ENCODE measurements at regions not wholly inside any gene's neighbourhood (a gene's known extent, or its start where the extent isn't known, plus 50 kb on each side); places are given as distances from the start of the nearest gene placed in this dataset.

DNA sequence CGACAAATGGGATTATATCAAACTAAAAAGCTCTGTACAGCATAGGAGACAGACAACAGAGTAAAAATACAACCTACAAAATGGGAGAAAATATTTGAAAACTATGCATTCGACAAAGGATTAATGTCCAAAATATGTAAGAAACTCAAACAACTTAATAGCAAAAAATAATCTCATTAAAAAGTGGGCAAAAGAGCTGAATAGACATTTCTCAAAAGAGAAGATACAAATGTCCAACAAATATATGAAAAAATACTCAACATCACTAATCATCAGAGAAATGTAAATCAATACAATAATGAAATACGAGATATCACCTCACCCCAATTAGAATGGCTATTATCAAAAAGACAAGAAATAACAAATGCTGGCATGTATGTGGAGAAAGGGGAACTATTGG, 272.9 kb downstream of the KLHL13 start:
- TF ChIP-seq ZNF560 (tag by site-specific recombination; IDR thresholded peaks at IDR 0.05; ENCODE audit: borderline replicate concordance) (no peak), OVOL3 (tag by site-specific recombination; IDR thresholded peaks at IDR 0.05) (no peak), MZF1 (tag by site-specific recombination; IDR thresholded peaks at IDR 0.05; ENCODE audit: borderline replicate concordance) (no peak), KLF8 (tag by site-specific recombination; IDR thresholded peaks at IDR 0.05) (no peak), ZNF2 (tag by site-specific recombination; IDR thresholded peaks at IDR 0.05) (no peak), ZSCAN23 (tag by site-specific recombination; IDR thresholded peaks at IDR 0.05) (no peak), ZBTB7A (tag by site-specific recombination; IDR thresholded peaks at IDR 0.05; ENCODE audit: low read depth) (no peak), ZNF558 (tag by site-specific recombination; IDR thresholded peaks at IDR 0.05) (no peak), ZNF549 (tag by site-specific recombination; IDR thresholded peaks at IDR 0.05) (no peak), ZNF837 (tag by site-specific recombination; IDR thresholded peaks at IDR 0.05) (no peak)
- TF ChIP-seq, protein P1, sequence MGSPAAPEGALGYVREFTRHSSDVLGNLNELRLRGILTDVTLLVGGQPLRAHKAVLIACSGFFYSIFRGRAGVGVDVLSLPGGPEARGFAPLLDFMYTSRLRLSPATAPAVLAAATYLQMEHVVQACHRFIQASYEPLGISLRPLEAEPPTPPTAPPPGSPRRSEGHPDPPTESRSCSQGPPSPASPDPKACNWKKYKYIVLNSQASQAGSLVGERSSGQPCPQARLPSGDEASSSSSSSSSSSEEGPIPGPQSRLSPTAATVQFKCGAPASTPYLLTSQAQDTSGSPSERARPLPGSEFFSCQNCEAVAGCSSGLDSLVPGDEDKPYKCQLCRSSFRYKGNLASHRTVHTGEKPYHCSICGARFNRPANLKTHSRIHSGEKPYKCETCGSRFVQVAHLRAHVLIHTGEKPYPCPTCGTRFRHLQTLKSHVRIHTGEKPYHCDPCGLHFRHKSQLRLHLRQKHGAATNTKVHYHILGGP (tag by site-specific recombination; IDR thresholded peaks at IDR 0.05): no peak
- TF ChIP-seq, protein P2, sequence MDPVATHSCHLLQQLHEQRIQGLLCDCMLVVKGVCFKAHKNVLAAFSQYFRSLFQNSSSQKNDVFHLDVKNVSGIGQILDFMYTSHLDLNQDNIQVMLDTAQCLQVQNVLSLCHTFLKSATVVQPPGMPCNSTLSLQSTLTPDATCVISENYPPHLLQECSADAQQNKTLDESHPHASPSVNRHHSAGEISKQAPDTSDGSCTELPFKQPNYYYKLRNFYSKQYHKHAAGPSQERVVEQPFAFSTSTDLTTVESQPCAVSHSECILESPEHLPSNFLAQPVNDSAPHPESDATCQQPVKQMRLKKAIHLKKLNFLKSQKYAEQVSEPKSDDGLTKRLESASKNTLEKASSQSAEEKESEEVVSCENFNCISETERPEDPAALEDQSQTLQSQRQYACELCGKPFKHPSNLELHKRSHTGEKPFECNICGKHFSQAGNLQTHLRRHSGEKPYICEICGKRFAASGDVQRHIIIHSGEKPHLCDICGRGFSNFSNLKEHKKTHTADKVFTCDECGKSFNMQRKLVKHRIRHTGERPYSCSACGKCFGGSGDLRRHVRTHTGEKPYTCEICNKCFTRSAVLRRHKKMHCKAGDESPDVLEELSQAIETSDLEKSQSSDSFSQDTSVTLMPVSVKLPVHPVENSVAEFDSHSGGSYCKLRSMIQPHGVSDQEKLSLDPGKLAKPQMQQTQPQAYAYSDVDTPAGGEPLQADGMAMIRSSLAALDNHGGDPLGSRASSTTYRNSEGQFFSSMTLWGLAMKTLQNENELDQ (tag by site-specific recombination; IDR thresholded peaks at IDR 0.05; ENCODE audit: low read depth): no peak
- CTCF ChIA-PET: no interaction called here
- Histone ChIP-seq H3K4me3 (ENCODE audit: low read depth, low read length) (no peak overlapping the region), H3K9me3 (ENCODE audit: control insufficient read depth, insufficient read depth, low read depth, low read length) (no peaks in the 10 kb centered on the region), H3K4me1 (ENCODE audit: control insufficient read depth, insufficient read depth, low read length) (no peaks in the 10 kb centered on the region), H3K27ac (ENCODE audit: extremely low read depth, low read depth, low read length) (no peak overlapping the region), H3K36me3 (ENCODE audit: control insufficient read depth in 2 of 2, insufficient read depth in 1 of 2, low read length in 2 of 2) (no peaks in the 10 kb centered on the region)
- POLR2A ChIA-PET: no interaction called here

DNA sequence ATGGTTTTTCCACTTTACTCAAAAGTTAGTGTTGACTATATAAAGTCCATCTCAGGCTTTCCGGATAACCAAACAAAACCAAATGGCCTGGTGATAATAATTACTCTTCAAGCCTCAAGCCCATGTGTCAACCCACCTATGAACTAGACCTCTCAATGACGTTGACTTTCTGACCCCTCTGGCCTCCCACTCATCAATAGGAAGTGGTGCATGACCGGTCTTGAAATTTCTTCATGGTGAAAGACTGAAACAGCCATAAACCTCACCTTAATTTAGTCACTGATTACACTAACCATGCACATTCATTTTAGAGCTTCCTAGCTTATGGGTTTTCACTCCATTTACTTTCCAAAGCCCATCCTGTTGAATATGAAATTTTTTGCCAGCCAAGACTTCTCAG, 276.0 kb downstream of the KLHL13 start:
- no peak overlapping the region for H3K4me3 ChIP-seq (ENCODE audit: low read depth, low read length)
- H3K4me1 ChIP-seq (ENCODE audit: control insufficient read depth, insufficient read depth, low read length): no peaks in the 10 kb centered on the region
- no peak for TF ChIP-seq ZNF785 (tag by site-specific recombination; IDR thresholded peaks at IDR 0.05)
- TF ChIP-seq MYNN (tag by site-specific recombination; IDR thresholded peaks at IDR 0.05; ENCODE audit: borderline replicate concordance): no peak
- TF ChIP-seq ZNF184 (tag by site-specific recombination; IDR thresholded peaks at IDR 0.05): no peak
- no peak for TF ChIP-seq ZNF473 (tag by site-specific recombination; IDR thresholded peaks at IDR 0.05)
- no peak for TF ChIP-seq ZBTB7A (tag by site-specific recombination; IDR thresholded peaks at IDR 0.05; ENCODE audit: low read depth)
- no peak for TF ChIP-seq ZNF423 (tag by site-specific recombination; IDR thresholded peaks at IDR 0.05)
- TF ChIP-seq, protein P3, sequence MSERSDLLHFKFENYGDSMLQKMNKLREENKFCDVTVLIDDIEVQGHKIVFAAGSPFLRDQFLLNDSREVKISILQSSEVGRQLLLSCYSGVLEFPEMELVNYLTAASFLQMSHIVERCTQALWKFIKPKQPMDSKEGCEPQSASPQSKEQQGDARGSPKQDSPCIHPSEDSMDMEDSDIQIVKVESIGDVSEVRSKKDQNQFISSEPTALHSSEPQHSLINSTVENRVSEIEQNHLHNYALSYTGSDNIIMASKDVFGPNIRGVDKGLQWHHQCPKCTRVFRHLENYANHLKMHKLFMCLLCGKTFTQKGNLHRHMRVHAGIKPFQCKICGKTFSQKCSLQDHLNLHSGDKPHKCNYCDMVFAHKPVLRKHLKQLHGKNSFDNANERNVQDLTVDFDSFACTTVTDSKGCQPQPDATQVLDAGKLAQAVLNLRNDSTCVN (tag by site-specific recombination; optimal IDR thresholded peaks at IDR 0.05): no peak
- TF ChIP-seq ZBTB21 (tag by site-specific recombination; IDR thresholded peaks at IDR 0.05): no peak
- POLR2A ChIA-PET: no interaction called here
- no peaks in the 10 kb centered on the region for H3K36me3 ChIP-seq (ENCODE audit: control insufficient read depth in 2 of 2, insufficient read depth in 1 of 2, low read length in 2 of 2)
- H3K27ac ChIP-seq (ENCODE audit: extremely low read depth, low read depth, low read length): no peak overlapping the region
- CTCF ChIA-PET: no interaction called here
- no peaks in the 10 kb centered on the region for H3K9me3 ChIP-seq (ENCODE audit: control insufficient read depth, insufficient read depth, low read depth, low read length)

DNA sequence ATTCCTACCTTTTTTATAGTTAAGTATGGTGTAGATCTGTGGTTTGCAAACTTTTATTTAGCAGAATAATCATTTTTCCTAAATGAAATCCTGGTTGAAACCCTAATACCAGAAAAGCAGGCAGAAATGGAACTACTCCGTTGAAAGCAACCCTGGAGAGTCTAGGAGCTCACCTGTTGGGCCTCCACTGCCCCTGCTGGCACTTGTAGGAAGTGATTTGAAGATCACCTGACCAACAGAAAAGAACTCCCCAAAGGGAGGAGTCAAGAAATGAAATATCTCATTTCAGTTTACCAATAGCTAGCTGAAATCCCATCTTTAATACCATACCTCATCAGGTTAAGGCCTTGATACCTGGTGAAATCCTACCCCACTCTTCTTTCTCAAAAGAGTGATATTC, 277.1 kb downstream of the KLHL13 start:
- H3K4me3 ChIP-seq (ENCODE audit: low read depth, low read length): no peak overlapping the region
- POLR2A ChIA-PET: no interaction called here
- TF ChIP-seq SP2 (tag by site-specific recombination; IDR thresholded peaks at IDR 0.05) (no peak), ZNF19 (tag by site-specific recombination; IDR thresholded peaks at IDR 0.05; ENCODE audit: low read depth) (no peak), ZNF394 (tag by site-specific recombination; IDR thresholded peaks at IDR 0.05; ENCODE audit: borderline replicate concordance) (no peak), ZNF2 (tag by site-specific recombination; IDR thresholded peaks at IDR 0.05) (no peak), ZNF155 (tag by site-specific recombination; IDR thresholded peaks at IDR 0.05) (no peak)
- H3K4me1 ChIP-seq (ENCODE audit: control insufficient read depth, insufficient read depth, low read length): no peaks in the 10 kb centered on the region
- H3K9me3 ChIP-seq (ENCODE audit: control insufficient read depth, insufficient read depth, low read depth, low read length): no peaks in the 10 kb centered on the region
- CTCF ChIA-PET: interaction anchor here (0.7 kb wide), 1 partner anchor 435 kb away, joined by 3 read pairs; no protein-coding TSS in a partner anchor
- H3K36me3 ChIP-seq (ENCODE audit: control insufficient read depth in 2 of 2, insufficient read depth in 1 of 2, low read length in 2 of 2): no peaks in the 10 kb centered on the region
- no peak overlapping the region for H3K27ac ChIP-seq (ENCODE audit: extremely low read depth, low read depth, low read length)

Data from HEK293 (cell line).